HCT116 (cell line): ENCODE measurements at regions not wholly inside any gene's neighbourhood (a gene's known extent, or its start where the extent isn't known, plus 50 kb on each side); places are given as distances from the start of the nearest gene placed in this dataset.

Source experiments
- ATAC-seq: fragments of 200-7000 bp; cut with Tn5 transposase; 2 replicates; pipeline ENCODE4 v1.9.1; 2020; ENCODE audit warnings: mild to moderate bottlenecking, moderate library complexity
- BruUV-seq: library from RNA; stranded (reverse); fragments of 400-500 nt; replicated peaks from 2 replicates; lab custom pipeline; 2021; lab: Mats Ljungman, UMichigan
- CTCF ChIA-PET: fragments of 300-600 bp; sonication (Branson Sonifier 250); formaldehyde crosslinking; loops from one replicate; lab custom pipeline; 2021; ENCODE audit warnings: antibody characterized with exemption; lab: Charles Lee
- POLR2A ChIA-PET: fragments of 300-600, 350-600 bp; sonication (Branson Sonifier 250); formaldehyde crosslinking; loops from one replicate; lab custom pipeline; 2021; ENCODE audit warnings: antibody characterized with exemption; lab: Charles Lee
- RAD21 ChIA-PET, 2 experiments: fragments of 300-600 bp; sonication (Branson Sonifier 250); formaldehyde crosslinking; loops; one replicate each; lab custom pipeline; 2023; ENCODE audit warnings: low total read pairs in 2 of 2; ENCODE audit not compliant: uncharacterized antibody in 2 of 2, unreplicated experiment in 2 of 2, low non-redundant PET in 1 of 2; lab: Charles Lee
- DNase-seq: peaks from one replicate; pipeline ENCODE4 v3.0.0-alpha.2; 2010; ENCODE audit warnings: low read depth, low spot score
- H2AFZ ChIP-seq: fragments of 200-600 bp; shearing (Covaris generic), sonication (generic); 2 replicates; pipeline ENCODE4 v1.6.1; 2017; ENCODE audit warnings: low read depth, mixed run types, mixed read lengths, antibody characterized with exemption, low read length; ENCODE audit not compliant: poor library complexity, severe bottlenecking
- H3K27ac ChIP-seq: 2 replicates; pipeline ENCODE4 v1.5.1; 2012; ENCODE audit warnings: low read depth, low read length
- H3K27me3 ChIP-seq: fragments of 200-600 bp; sonication (generic); 2 replicates; pipeline ENCODE4 v1.6.1; 2016; ENCODE audit warnings: mixed run types, low read length, mixed read lengths; ENCODE audit not compliant: insufficient read depth
- H3K36me3 ChIP-seq, 2 experiments: fragments of 200-500 bp in 1 of 2; fragments of 200-600 bp in 1 of 2; sonication (Bioruptor generic) in 1 of 2; sonication (generic) in 1 of 2; 2 replicates each; pipeline versions ENCODE4 v1.5.1 to v1.6.1; 2014 to 2016; ENCODE audit warnings: low read length in 2 of 2, inconsistent platforms in 1 of 2, mixed read lengths in 1 of 2, mixed run types in 1 of 2; ENCODE audit not compliant: insufficient read depth in 2 of 2, control insufficient read depth in 1 of 2
- H3K4me1 ChIP-seq, 2 experiments: fragments of 200-600 bp in 1 of 2; sonication (generic) in 1 of 2; 2 replicates each; pipeline versions ENCODE4 v1.5.1 to v1.6.1; 2012 to 2017; ENCODE audit warnings: low read length in 2 of 2, inconsistent platforms in 1 of 2, mild to moderate bottlenecking in 1 of 2, mixed read lengths in 1 of 2, mixed run types in 1 of 2, moderate library complexity in 1 of 2; ENCODE audit not compliant: insufficient read depth in 2 of 2, control insufficient read depth in 1 of 2
- H3K4me2 ChIP-seq: fragments of 200-600 bp; sonication (generic); 2 replicates; pipeline ENCODE4 v1.6.1; 2017; ENCODE audit warnings: mixed run types, low read length, mixed read lengths
- H3K4me3 ChIP-seq, 2 experiments: fragments of 200-600 bp in 1 of 2; sonication (generic) in 1 of 2; replicated peaks in 1 of 2; 2 replicates each; pipeline ENCODE4 v1.5.1; 2011 to 2016; ENCODE audit warnings: low read length in 2 of 2, control low read depth in 1 of 2, low read depth in 1 of 2, mild to moderate bottlenecking in 1 of 2, mixed read lengths in 1 of 2, mixed run types in 1 of 2
- H3K79me2 ChIP-seq: fragments of 200-600 bp; sonication (generic); 2 replicates; pipeline ENCODE4 v1.6.1; 2017; ENCODE audit warnings: mild to moderate bottlenecking, mixed run types, low read length, moderate library complexity, mixed read lengths; ENCODE audit not compliant: insufficient read depth
- H3K9ac ChIP-seq: fragments of 200-600 bp; sonication (generic); 2 replicates; pipeline ENCODE4 v1.6.1; 2016; ENCODE audit warnings: low read length, mixed read lengths
- H3K9me2 ChIP-seq: fragments of 200-600 bp; sonication (generic), shearing (Covaris generic); 2 replicates; pipeline ENCODE4 v1.6.1; 2017; ENCODE audit warnings: mixed run types, mild to moderate bottlenecking, moderate library complexity; ENCODE audit not compliant: insufficient read depth
- H3K9me3 ChIP-seq, 2 experiments: fragments of 200-500 bp in 1 of 2; fragments of 200-600 bp in 1 of 2; sonication (Bioruptor generic) in 1 of 2; sonication (generic) in 1 of 2; 2 replicates each; pipeline ENCODE4 v1.6.1; 2014 to 2017; ENCODE audit warnings: low read length in 2 of 2, mixed read lengths in 2 of 2, inconsistent platforms in 1 of 2, low read depth in 1 of 2, mild to moderate bottlenecking in 1 of 2, mixed run types in 1 of 2, moderate library complexity in 1 of 2; ENCODE audit not compliant: control insufficient read depth in 1 of 2, insufficient read depth in 1 of 2
- H4K20me1 ChIP-seq: fragments of 200-600 bp; sonication (generic), shearing (Covaris generic); 2 replicates; pipeline ENCODE4 v1.6.1; 2017; ENCODE audit warnings: mixed run types, mild to moderate bottlenecking, moderate library complexity; ENCODE audit not compliant: insufficient read depth
- CBX3 ChIP-seq: IDR thresholded peaks from 2 replicates; pipeline ENCODE4 v1.6.1; 2012; ENCODE audit warnings: low read depth
- CEBPB ChIP-seq: IDR thresholded peaks from 2 replicates; pipeline ENCODE4 v1.6.1; 2012; ENCODE audit warnings: low read depth
- EGR1 ChIP-seq: IDR thresholded peaks from 2 replicates; pipeline ENCODE4 v1.6.1; 2012; ENCODE audit warnings: low read depth
- ELF1 ChIP-seq: IDR thresholded peaks from 2 replicates; pipeline ENCODE4 v1.6.1; 2012; ENCODE audit warnings: low read depth, borderline replicate concordance
- EZH2 ChIP-seq: fragments of 200-600 bp; sonication (generic); IDR thresholded peaks from 2 replicates; pipeline ENCODE4 v1.6.1; 2017; ENCODE audit warnings: antibody characterized with exemption, mixed run types
- SIN3A ChIP-seq: IDR thresholded peaks from 2 replicates; pipeline ENCODE4 v1.6.1; 2012; ENCODE audit warnings: low read depth
- SP1 ChIP-seq: IDR thresholded peaks from 2 replicates; pipeline ENCODE4 v1.6.1; 2012; ENCODE audit warnings: low read depth
- TCF7L2 ChIP-seq: IDR thresholded peaks from 2 replicates; pipeline ENCODE4 v1.7.0; 2011; ENCODE audit warnings: borderline replicate concordance, inconsistent platforms; ENCODE audit not compliant: insufficient read depth, insufficient read length; ENCODE audit errors: extremely low read depth
- ZFX ChIP-seq: fragments of 450-650 bp; IDR thresholded peaks from 2 replicates; pipeline ENCODE4 v1.6.1; 2017
- ZNF274 ChIP-seq: fragments of 200-500 bp; sonication (Bioruptor generic); IDR thresholded peaks from 2 replicates; pipeline ENCODE4 v1.6.1; 2014; ENCODE audit warnings: mild to moderate bottlenecking, low read depth, low read length, inconsistent platforms
- intact Hi-C: fragments of 100-400 bp; cut with micrococcal nuclease; formaldehyde crosslinking; loops from 2 replicates; pipeline ENCODE4 v1.10.0; 2022
- TF ChIP-seq, protein P1 (sequence below): IDR thresholded peaks from 2 replicates; pipeline ENCODE4 v1.6.1; 2011; ENCODE audit warnings: mild to moderate bottlenecking, low read length, moderate library complexity; ENCODE audit not compliant: insufficient replicate concordance; ENCODE audit errors: extremely low read depth

DNA sequence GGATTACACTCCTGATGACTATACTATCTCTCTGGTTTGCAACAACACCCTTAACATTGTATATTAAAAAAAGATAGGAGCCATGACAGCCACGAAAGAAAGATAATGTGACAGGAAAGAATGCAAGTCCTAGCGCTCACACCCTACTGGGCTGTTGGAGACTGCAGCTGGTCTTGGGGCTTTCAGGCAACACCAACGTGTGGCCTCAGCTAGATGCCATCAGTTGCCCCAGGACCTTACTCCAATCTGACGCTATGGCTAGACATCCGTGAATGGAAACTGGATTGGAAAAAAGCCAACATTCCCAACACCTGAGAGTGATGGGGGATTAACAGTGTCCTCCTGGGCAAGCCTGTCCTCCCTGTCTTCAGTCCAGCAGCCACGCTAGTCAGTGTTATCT lies 357.4 kb upstream of the GULP1 start:
- ChIA-PET CTCF (no interaction called here), POLR2A (no interaction called here)
- no peak overlapping the region for H3K4me2 ChIP-seq
- H4K20me1 ChIP-seq, result no peaks in the 10 kb centered on the region
- H3K27ac ChIP-seq, result no peak overlapping the region
- no peak for ATAC-seq
- intact Hi-C loops, result no loop called here
- H3K27me3 ChIP-seq, result no peaks in the 10 kb centered on the region
- no peak overlapping the region for H3K9ac ChIP-seq
- DNase-seq, result no peak
- no peaks in the 10 kb centered on the region for H3K4me1 ChIP-seq
- no peaks in the 10 kb centered on the region for H3K79me2 ChIP-seq
- no TSS peak for BruUV-seq
- TF ChIP-seq EZH2, result no peak
- TF ChIP-seq CEBPB, result no peak
- TF ChIP-seq, all 23 proteins: peak for 0
- no peaks in the 10 kb centered on the region for H3K36me3 ChIP-seq
- H3K4me3 ChIP-seq, result no peak overlapping the region
- no peaks in the 10 kb centered on the region for H3K9me3 ChIP-seq
- no peaks in the 10 kb centered on the region for H3K9me2 ChIP-seq
- RAD21 ChIA-PET, result no interaction called here
- no peak overlapping the region for H2AFZ ChIP-seq

DNA sequence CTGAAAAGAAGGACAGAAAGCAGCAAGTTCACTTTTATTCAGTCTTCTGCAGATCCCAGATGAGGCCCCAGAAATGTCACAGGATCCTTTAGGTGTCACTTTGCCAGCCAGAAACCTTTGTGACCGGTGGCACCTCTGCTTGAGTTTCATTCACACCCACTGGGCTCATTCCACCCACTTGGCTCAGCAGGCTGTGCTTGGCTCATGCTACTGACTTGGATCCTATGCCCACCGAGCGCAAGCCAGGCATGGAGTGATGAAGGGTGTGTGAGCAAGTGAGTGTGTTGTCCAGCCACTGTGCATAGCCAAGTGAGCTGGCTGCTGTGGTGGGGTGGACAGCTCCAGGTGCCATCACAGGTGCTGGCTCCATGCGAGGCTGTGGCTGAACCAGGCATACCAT lies 357.0 kb upstream of the GULP1 start:
- H2AFZ ChIP-seq, result no peak overlapping the region
- ChIA-PET CTCF (no interaction called here), RAD21 (no interaction called here), POLR2A (no interaction called here)
- DNase-seq, result no peak
- no peaks in the 10 kb centered on the region for H3K4me1 ChIP-seq
- H3K4me3 ChIP-seq, result no peak overlapping the region
- no peaks in the 10 kb centered on the region for H3K79me2 ChIP-seq
- H3K9me2 ChIP-seq, result no peaks in the 10 kb centered on the region
- no peak overlapping the region for H3K27ac ChIP-seq
- intact Hi-C loops, result no loop called here
- no peak overlapping the region for H3K4me2 ChIP-seq
- H4K20me1 ChIP-seq, result no peaks in the 10 kb centered on the region
- no peaks in the 10 kb centered on the region for H3K27me3 ChIP-seq
- ATAC-seq, result no peak
- no peaks in the 10 kb centered on the region for H3K9me3 ChIP-seq
- no peak overlapping the region for H3K9ac ChIP-seq
- H3K36me3 ChIP-seq, result no peaks in the 10 kb centered on the region
- TF ChIP-seq ELF1, result no peak
- BruUV-seq, result no TSS peak

DNA sequence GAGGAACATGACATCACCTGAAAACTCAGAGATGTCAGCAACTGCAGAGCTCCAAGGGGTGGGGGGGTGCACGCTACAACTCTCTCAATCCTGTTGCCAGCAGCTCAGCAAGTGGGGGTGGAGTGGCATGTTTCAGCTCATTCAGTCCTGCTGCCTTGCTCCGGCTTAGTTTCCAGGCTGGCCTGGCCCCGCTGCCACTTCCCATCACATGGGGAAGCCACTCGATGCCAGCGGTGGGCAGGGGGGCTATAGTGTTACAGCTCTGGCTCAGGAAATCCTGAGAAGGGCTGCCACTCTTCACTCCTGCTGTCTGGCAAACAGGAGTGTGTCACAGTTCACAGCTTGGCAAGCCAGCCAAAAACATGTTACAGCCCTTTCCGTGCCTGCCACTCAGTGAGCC lies 356.5 kb upstream of the GULP1 start:
- no peak for DNase-seq
- no peak overlapping the region for H2AFZ ChIP-seq
- H3K36me3 ChIP-seq, result no peaks in the 10 kb centered on the region
- H3K9me2 ChIP-seq, result no peaks in the 10 kb centered on the region
- H3K4me2 ChIP-seq, result no peak overlapping the region
- CTCF ChIA-PET, result no interaction called here
- H3K9me3 ChIP-seq, result no peaks in the 10 kb centered on the region
- intact Hi-C loops, result no loop called here
- no peak overlapping the region for H3K9ac ChIP-seq
- ATAC-seq, result no peak
- no peak for TF ChIP-seq ZFX
- TF ChIP-seq CBX3, result no peak
- TF ChIP-seq SIN3A, result no peak
- TF ChIP-seq EGR1, result no peak
- TF ChIP-seq, protein P1, sequence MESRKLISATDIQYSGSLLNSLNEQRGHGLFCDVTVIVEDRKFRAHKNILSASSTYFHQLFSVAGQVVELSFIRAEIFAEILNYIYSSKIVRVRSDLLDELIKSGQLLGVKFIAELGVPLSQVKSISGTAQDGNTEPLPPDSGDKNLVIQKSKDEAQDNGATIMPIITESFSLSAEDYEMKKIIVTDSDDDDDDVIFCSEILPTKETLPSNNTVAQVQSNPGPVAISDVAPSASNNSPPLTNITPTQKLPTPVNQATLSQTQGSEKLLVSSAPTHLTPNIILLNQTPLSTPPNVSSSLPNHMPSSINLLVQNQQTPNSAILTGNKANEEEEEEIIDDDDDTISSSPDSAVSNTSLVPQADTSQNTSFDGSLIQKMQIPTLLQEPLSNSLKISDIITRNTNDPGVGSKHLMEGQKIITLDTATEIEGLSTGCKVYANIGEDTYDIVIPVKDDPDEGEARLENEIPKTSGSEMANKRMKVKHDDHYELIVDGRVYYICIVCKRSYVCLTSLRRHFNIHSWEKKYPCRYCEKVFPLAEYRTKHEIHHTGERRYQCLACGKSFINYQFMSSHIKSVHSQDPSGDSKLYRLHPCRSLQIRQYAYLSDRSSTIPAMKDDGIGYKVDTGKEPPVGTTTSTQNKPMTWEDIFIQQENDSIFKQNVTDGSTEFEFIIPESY, result no peak
- no peak for TF ChIP-seq ZNF274
- no peak for TF ChIP-seq SP1
- no peak for TF ChIP-seq TCF7L2
- TF ChIP-seq, all 23 proteins: peak for 0
- Histone ChIP-seq H3K27ac (no peak overlapping the region), H3K27me3 (no peaks in the 10 kb centered on the region), H3K4me3 (no peak overlapping the region), H3K4me1 (no peaks in the 10 kb centered on the region), H3K79me2 (no peaks in the 10 kb centered on the region), H4K20me1 (no peaks in the 10 kb centered on the region)
- RAD21 ChIA-PET, result no interaction called here
- POLR2A ChIA-PET, result no interaction called here
- BruUV-seq, result no TSS peak
